ENCODE measurements at regions not wholly inside any gene's neighbourhood (a gene's known extent, or its start where the extent isn't known, plus 50 kb on each side); places are given as distances from the start of the nearest gene placed in this dataset.
A peak's percentile ranks its signal among the peaks of the same experiment; 100 is the strongest.

DNA sequence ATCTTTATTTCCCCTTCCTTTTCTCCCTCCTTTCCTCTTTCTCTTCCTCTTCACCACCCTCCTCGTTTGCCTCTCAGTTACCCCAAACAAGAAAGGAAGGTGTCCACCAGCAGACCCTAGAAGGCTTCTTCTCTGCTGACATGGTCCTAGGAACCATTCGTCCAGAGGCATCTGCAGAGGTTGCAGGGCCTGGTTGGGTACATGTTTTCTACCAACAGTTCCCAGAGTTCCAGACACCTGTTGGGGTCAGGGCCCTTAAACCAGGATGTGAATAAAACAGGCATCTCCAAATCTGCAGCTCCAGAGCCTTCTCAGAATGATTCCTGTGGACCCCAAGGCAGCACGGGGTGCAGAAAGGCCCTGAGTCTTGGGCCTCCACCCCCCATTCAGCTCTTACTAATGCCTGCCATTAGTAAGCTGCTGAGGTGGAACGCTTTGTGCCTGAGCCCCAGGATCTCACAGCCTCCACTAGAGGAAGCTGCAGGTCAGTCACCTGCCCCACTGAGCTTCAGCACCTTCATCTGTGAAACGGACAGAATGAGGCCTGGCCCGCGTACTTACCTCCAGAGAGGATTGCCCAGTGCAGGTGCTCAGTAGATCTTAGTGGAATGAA lies 130.4 kb downstream of the DICER1 start:
- H3K9ac ChIP-seq (replicated peaks in 1 of 4; ENCODE audit: extremely low read depth in 1 of 4, low read depth in 3 of 4, low read length in 3 of 4), result no peak overlapping the region
- H3K56ac ChIP-seq (replicated peaks; ENCODE audit: insufficient read length, low read depth, low read length), result no peak overlapping the region
- H3K4me1 ChIP-seq (replicated peaks in 1 of 4; ENCODE audit: control insufficient read depth in 3 of 4, insufficient read depth in 4 of 4, low read length in 3 of 4), result no peaks in the 10 kb centered on the region
- no peak overlapping the region for H2BK12ac ChIP-seq (ENCODE audit: low read depth, low read length)
- H3K18ac ChIP-seq (ENCODE audit: extremely low read depth, low read length), result no peak overlapping the region
- no peak overlapping the region for H4K8ac ChIP-seq (ENCODE audit: extremely low read depth, insufficient read depth, low read length)
- DNase-seq (ENCODE audit: low read depth in 1 of 2, low spot score in 2 of 2) (peak in 1 of 2 experiments; percentile 27), FAIRE-seq (no peak)
- H3K4ac ChIP-seq (replicated peaks; ENCODE audit: insufficient read length, low read depth, low read length), result no peak overlapping the region
- H2AK5ac ChIP-seq (ENCODE audit: low read depth, low read length), result no peak overlapping the region
- no peak overlapping the region for H4K5ac ChIP-seq (ENCODE audit: insufficient read length, low read depth, low read length)
- H3K14ac ChIP-seq (ENCODE audit: insufficient read length), result no peak overlapping the region
- H3K23me2 ChIP-seq (ENCODE audit: low read depth, low read length), result no peaks in the 10 kb centered on the region
- CTCF ChIA-PET (ENCODE audit: partially characterized antibody), result no interaction called here
- no peak overlapping the region for H3K23ac ChIP-seq (ENCODE audit: insufficient read length)
- no peak overlapping the region for H2BK5ac ChIP-seq (ENCODE audit: low read depth, low read length)
- no peak overlapping the region for H3K4me3 ChIP-seq (ENCODE audit: extremely low read depth in 1 of 4, insufficient read depth in 2 of 4, low read depth in 3 of 4, low read length in 4 of 4)
- TF ChIP-seq RAD21 (IDR thresholded peaks at IDR 0.05 in 1 of 2, conservative IDR thresholded peaks at IDR 0.05 in 1 of 2; ENCODE audit: low read depth in 2 of 2, low read length in 2 of 2) (peak; percentile 25 to 50; a peak in 3 of 4 replicates), BCL11A (IDR thresholded peaks at IDR 0.05; ENCODE audit: low read depth in 2 of 2, low read length in 2 of 2) (no peak)
- TF ChIP-seq, protein P1, sequence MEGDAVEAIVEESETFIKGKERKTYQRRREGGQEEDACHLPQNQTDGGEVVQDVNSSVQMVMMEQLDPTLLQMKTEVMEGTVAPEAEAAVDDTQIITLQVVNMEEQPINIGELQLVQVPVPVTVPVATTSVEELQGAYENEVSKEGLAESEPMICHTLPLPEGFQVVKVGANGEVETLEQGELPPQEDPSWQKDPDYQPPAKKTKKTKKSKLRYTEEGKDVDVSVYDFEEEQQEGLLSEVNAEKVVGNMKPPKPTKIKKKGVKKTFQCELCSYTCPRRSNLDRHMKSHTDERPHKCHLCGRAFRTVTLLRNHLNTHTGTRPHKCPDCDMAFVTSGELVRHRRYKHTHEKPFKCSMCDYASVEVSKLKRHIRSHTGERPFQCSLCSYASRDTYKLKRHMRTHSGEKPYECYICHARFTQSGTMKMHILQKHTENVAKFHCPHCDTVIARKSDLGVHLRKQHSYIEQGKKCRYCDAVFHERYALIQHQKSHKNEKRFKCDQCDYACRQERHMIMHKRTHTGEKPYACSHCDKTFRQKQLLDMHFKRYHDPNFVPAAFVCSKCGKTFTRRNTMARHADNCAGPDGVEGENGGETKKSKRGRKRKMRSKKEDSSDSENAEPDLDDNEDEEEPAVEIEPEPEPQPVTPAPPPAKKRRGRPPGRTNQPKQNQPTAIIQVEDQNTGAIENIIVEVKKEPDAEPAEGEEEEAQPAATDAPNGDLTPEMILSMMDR (IDR thresholded peaks at IDR 0.05; ENCODE audit: control extremely low read depth in 1 of 3, insufficient read depth in 1 of 3, low read depth in 1 of 3, low read length in 3 of 3), result peak in 2 of 3 experiments; percentile 3 to 15; a peak in 2 of 4 replicates
- H2AFZ ChIP-seq (ENCODE audit: low read length), result no peak overlapping the region
- no peak overlapping the region for H3K27ac ChIP-seq (ENCODE audit: low read depth, low read length)
- no peaks in the 10 kb centered on the region for H3K79me1 ChIP-seq (ENCODE audit: low read depth, low read length)
- H3K4me2 ChIP-seq (ENCODE audit: insufficient read depth in 1 of 2, low read depth in 2 of 2, low read length in 2 of 2), result no peak overlapping the region
- WGBS, 2 experiments (ENCODE audit: extremely low coverage in 1 of 2, insufficient coverage in 1 of 2, insufficient read length in 1 of 2, insufficient replicate concordance in 2 of 2, low coverage in 1 of 2, low lambda C conversion rate in 2 of 2, missing lambda C conversion rate in 1 of 2), result 90% methylated on average over 7 of the region's 7 CpGs; no CpG with 5 or more reads in 1 of the 2 experiments
- peaks cover 0 to under 1% of the 10 kb centered on the region in 2 experiments; a peak in 2 of 4 replicates for H3K9me3 ChIP-seq (ENCODE audit: insufficient read depth in 2 of 2, low read depth in 1 of 2, low read length in 1 of 2)
- no peak overlapping the region for H4K91ac ChIP-seq (replicated peaks; ENCODE audit: insufficient read length, low read length)
- H3K79me2 ChIP-seq (ENCODE audit: control insufficient read depth in 1 of 2, insufficient read depth in 2 of 2, low read length in 2 of 2), result no peaks in the 10 kb centered on the region
- POLR2A ChIA-PET (ENCODE audit: partially characterized antibody), result no interaction called here
- H4K20me1 ChIP-seq (replicated peaks in 1 of 2; ENCODE audit: control insufficient read depth in 1 of 2, insufficient read depth in 2 of 2, low read length in 2 of 2), result no peaks in the 10 kb centered on the region
- H3K27me3 ChIP-seq (replicated peaks in 1 of 4; ENCODE audit: control insufficient read depth in 3 of 4, extremely low read depth in 1 of 4, insufficient read depth in 3 of 4, low read length in 3 of 4), result no peaks in the 10 kb centered on the region
- no peak overlapping the region for H2BK20ac ChIP-seq (ENCODE audit: low read length)
- H2BK120ac ChIP-seq (replicated peaks; ENCODE audit: low read depth, low read length), result no peak overlapping the region
- H2BK15ac ChIP-seq (ENCODE audit: low read length), result no peak overlapping the region
- no peaks in the 10 kb centered on the region for H3K36me3 ChIP-seq (ENCODE audit: control insufficient read depth in 2 of 4, insufficient read depth in 4 of 4, low read length in 3 of 4)

All from H1 (cell line).